SH-SY5Y (cell line): ENCODE measurements at regions not wholly inside any gene's neighbourhood (a gene's known extent, or its start where the extent isn't known, plus 50 kb on each side); places are given as distances from the start of the nearest gene placed in this dataset.

Source experiments
- GATA2 ChIP-seq: IDR thresholded peaks from 2 replicates; pipeline ENCODE4 v1.6.1; 2011; ENCODE audit warnings: mild to moderate bottlenecking, low read depth, low read length
- GATA3 ChIP-seq: IDR thresholded peaks from 2 replicates; pipeline ENCODE4 v1.6.1; 2011; ENCODE audit warnings: low read depth, mild to moderate bottlenecking, low read length, moderate library complexity

DNA sequence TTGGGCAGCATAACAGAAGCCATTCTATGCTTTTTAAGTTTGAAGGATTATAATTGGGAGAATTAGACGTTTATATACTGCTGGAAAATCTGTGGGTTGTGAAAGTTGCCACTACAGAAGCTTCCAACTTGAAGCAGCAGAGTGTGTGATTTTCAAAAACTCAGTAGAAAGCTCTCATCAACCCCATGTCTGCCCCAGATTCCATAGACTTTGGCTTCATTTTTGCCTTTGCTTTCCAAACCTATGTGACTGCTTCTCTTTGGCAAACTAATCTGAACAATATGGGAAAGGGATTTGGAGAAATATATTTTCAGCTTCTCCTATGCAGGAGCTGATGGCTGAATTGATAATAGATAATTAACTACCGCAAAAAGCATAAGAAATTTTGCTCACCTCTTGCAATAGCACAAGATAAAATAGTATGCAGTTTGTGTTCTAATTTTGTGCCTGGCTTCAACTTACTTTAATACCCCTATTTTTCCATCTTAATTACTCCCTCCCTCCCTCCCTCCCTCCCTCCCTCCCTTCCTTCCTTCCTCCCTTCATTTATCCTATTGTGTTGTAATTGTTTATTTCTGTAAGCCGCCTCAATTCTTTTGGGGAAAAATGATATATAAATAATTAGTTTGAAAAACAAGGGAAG, 214.1 kb upstream of the HS3ST5 start:
- TF ChIP-seq GATA3 (no peak), GATA2 (no peak)

DNA sequence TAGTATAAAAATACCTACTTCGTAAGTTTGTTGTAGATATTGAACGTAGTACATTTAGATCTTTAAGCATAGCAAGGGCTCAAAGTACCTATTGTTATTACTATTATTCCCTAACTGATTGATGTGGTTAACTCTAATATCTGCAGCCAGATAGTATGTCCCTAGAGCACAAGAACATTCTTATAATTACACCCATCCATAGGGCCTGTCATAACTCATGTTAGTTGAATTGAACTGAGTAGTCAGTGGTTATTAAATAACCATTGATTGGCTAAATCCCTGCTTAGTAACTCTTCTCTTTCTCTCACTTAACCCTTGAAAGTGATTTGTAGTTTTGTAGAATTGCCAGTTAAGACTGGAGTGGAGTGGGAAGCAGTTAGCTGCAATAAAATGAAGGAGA, 207.5 kb upstream of the HS3ST5 start:
- TF ChIP-seq GATA3 (no peak), GATA2 (no peak)

DNA sequence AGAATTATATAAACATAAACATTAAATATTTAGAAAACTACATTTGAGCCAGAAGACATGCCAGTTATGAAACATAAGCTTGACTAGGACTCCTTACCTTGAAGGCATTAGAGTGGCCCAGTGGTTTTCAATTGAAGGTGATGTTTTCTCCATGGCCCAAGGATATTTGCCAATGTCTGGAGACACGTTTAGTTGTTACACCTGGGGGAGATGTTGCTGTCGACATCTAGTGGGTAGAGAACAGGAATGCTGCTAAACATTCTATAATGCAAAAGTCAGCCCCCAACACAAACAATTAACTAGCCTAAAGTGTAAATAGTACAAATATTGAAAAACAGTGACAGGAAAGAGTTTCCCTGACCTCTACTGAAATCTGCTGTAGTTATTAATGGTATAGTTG, 200.9 kb upstream of the HS3ST5 start:
- TF ChIP-seq GATA2, result no peak
- TF ChIP-seq GATA3, result no peak

DNA sequence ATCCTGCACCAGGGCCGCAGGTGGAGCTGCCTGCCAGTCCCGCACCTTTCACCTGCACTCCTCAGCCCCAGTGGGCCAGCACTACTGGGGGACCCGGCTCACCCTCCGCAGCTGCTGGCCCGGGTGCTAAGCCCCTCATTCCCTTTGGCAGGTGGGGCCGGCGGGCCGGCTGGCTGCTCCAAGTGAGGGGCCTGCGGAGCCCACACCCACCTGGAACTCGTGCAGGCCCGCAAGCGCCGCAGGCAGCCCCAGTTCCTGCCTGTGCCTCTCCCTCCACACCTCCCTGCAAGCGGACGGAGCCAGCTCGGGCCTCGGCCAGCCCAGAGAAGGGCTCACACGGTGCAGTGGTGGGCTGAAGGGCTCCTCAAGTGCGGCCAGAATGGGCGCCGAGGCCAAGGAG, 199.0 kb upstream of the HS3ST5 start:
- no peak for TF ChIP-seq GATA2
- TF ChIP-seq GATA3, result no peak

DNA sequence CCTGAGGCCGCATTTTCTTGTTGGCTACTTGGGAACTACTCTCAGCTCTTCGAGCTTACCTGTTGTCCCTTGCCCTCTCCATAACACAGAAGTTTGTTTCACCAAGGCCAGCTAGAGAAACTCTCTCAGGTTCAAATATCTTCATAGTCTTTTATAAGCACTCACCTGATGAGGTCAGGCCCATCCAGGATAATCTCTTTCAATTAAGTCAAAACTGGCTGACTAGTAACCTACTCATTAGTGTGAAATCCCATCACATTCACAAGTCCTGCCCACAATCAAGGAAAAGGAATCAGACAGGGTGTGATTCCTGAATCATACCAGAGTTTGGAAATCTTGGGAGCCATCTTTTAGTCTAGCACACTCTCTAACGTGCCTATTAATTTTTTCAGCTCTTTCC, 195.2 kb upstream of the HS3ST5 start:
- TF ChIP-seq GATA2 (no peak), GATA3 (no peak)

DNA sequence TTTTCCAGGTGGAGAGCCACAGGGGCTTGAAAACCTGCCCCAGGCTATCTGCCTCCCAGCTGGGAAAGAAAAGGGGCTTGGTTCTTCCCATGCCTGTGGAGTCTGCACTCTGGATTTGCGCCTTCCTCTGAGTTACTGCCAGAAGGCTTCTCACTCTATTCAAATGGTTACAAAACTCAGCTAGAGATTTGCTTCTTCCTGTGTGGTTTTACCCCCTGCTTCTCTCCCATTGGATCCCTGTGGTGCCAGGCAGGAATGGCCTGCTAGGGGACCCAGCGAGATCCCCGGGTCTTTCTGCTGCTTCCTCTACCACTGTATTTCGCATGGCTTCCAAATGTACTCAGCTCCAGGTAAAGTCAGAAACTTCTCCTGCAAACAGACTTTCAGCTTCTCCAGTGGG, 192.0 kb upstream of the HS3ST5 start:
- TF ChIP-seq GATA3 (no peak), GATA2 (no peak)

DNA sequence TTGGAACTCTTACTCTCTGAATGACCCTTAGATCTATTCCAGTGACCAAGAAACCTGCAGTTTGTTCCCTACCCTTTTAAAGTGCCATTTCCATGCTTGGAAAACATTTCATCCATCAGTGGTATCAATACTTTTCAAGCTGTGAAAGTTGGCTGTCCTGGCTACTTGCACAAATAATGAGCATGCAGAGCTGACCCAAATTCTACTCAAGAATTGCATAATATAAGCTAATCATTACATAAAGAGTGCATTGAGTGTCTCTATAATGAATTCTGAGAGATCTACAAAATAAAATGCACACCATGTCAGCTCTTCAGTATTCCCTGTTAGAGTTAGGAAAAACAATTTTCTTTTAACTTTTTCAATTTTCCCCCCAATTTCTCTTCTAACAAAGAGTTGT, 181.3 kb upstream of the HS3ST5 start:
- TF ChIP-seq GATA2 (no peak), GATA3 (no peak)

DNA sequence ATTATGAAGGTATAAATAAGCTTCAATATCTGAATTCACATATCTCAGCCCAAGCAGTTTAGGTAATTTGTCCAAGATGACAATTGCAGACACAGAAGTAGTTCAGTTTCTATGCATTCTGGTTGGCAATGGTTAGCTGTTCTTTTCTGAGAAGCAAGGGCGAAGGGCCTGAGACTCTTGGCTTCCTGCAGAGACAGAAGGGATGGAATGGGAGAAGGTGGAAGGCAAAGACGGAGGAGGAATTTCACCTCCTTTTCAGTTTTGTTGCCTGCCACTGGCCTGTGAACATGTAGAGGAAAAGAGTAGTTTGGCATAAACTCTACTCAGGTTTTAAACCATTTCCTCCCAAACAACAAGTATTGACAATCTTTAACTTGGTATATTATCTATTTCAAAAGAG, 180.7 kb upstream of the HS3ST5 start:
- TF ChIP-seq GATA3, result no peak
- TF ChIP-seq GATA2, result no peak

DNA sequence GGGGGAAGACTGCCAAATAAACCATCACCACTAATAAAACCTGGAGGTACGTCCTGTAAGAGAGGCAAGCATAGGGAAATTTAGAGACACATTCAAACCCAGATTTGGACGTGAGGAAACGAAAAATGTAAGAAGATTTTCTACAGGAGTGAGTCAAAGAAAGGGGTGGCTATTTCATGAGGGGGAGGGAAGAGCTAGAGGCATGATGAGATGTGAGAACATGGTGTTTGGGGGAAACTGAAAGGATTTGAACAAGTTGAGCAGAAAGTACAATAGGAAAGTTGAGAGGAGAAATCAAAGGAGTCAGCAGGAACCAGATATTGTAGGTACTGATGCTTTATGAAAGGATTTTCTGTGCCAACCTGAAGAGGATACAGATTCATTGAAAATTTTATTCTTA, 179.1 kb upstream of the HS3ST5 start:
- TF ChIP-seq GATA3, result no peak
- TF ChIP-seq GATA2, result no peak

DNA sequence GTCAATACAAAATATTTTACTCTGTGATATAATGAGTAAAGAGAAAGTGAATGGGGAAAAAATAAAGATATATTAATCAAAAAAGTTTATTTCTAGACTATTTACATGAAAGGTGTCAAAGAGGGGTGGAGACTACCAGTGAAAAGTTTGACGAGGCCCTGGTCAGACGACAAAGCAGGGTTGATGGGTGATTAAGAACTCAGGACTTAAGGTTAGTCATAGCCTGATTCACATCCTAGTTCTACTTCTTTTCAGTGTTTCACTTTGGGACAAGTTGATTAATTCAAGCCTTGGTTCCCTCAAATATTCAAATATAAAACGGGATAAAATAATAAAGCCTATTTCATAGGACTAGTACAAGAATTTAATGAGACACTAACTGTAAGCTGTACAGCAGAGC, 178.2 kb upstream of the HS3ST5 start:
- no peak for TF ChIP-seq GATA3
- no peak for TF ChIP-seq GATA2

DNA sequence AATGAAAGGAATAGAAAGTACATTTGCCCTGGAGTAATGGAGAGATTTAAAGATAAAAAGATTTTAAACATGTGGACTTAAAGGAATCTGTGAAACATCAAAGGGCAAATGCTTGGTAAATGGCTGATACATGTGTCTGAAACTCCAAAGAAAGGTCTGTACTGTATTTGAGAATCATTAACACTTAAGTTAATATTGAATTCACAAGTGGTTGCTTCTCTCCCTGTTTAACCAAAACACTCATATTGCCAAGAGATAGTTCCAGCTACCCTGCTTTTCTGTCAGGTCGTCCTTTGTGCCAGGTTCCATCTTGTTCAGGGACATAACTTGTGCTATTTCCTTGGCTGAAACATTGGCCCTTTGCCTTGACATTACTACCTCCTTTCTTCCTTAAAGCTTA, 171.3 kb upstream of the HS3ST5 start:
- TF ChIP-seq GATA2 (no peak), GATA3 (no peak)

DNA sequence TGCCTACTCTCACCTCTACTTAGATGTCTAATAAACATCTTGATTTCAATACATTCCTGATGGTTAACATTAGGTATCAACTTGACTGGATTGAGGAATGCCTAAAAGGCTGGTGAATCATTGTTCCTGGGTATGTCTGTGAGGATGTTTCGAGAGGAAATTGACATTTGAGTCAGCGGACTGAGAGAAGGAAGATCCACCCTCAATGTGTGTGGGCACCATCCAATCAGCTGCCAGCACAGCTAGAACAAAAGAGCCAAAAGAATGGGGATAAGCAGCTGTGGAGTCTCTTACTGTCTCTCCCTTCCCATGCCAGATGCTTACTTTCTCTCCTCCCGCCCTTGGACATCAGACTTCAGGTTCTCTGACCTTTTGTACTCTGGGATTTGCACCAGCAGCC, 128.6 kb upstream of the HS3ST5 start:
- no peak for TF ChIP-seq GATA3
- TF ChIP-seq GATA2, result no peak

DNA sequence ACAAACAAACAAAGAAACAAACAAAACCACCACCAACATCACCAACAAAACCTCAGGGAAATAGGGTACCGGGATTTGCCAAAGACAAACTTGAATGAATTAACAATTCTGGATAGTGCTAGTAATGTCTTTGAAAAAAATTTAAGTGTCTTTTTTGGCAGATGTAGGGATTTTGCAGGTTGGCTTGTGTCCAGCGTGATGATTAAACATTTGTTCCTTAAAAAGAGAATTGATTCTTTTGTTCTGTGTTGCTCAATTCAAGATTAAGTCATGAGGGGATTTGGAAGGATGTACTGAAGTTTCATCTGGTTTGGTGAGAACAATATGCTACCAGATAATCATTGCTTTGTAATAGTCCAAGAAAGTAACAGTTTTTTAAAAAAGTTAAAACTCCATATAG, 125.1 kb upstream of the HS3ST5 start:
- TF ChIP-seq GATA3 (no peak), GATA2 (no peak)

DNA sequence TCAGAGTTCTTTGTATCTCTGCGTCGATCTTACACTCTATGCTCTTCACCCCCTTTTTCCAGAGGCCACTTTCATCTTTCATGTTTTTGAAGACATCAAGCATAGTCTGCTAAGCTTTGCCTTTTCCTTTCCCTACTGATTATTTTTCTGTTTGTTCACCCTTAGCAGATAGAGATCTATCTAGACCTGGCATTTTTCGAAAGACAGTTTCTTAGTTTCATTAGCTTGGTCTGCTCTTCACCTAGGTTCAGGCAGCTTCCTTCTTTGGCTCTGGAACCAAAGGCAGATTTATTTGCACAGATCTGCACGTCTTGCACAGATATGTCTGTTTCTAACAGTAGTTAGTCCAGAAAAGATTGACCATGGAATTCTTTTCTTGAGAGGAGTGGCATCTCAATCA, 122.7 kb upstream of the HS3ST5 start:
- TF ChIP-seq GATA3 (no peak), GATA2 (no peak)

DNA sequence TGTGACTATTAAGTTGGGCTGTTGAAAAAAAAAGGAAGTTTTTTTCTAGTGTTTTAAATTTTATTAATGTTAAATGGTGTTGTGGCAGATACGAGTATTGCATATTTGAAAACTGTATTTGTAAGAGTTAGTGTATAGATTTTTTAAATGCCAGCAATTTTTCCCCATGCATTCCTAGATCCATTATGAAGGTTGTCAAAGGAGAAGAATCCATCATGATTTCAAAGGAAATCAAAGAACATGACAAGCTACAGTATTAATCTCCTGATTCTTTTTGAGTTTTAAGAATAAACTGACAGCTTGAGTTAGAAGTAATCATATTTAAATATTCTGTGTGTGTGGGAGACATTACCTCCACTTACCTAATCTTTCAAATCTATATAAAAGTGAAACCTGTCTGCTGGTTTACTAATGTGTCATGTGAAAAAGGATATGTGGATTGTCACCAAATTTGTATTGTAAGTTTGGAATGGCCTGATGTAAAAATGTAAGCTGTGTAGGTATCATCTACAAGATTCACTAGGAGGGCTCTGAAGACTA, 111.0 kb upstream of the HS3ST5 start:
- no peak for TF ChIP-seq GATA3
- TF ChIP-seq GATA2, result no peak

DNA sequence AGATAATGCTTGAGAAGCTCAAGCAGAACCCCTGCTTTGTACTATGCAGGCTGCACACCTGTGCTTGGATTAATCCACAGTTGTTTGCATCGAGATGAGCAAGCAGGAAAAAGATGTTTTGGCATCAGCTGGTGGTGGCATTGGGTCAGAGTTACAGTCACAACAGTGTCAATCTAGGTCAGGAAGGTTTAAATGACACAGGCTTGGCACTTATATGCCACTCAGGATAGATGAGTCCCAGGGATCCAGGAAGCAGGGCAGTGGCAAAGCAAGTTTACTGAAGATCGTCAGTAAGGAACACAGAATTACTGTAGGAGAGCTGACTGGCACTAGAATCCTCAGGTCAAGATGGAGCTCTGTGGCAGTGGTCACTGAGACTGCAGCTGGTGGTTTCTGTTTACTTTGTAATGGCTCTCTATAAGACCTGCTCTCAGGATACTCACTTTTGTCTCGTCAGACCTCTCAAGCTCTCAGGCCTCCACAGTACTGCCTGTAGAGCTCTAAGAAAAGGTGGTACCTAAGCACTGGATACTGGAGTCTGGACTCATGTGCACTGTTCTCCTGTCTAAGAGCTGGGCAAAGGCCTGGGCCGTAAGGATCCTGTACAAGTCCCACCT, 110.1 kb upstream of the HS3ST5 start:
- TF ChIP-seq GATA2, result no peak
- TF ChIP-seq GATA3, result no peak

DNA sequence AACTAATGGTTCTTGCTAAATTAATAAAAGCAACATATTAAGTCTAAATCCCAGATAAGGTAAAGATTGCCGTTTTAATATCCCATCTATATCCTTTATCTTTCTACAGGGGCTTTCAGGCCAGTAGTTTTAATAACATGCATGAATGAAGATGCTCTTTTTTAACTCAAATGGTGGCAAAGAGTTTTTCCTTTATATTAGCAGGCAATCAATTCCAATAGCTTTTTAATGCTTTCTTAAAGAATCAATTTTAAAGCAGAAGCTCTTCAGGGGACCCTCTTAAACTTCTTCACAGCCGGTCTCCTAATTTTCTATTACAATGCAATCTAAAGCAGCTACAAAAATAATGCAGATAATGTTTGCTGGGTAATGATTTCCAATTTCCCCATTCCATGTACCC, 107.8 kb upstream of the HS3ST5 start:
- no peak for TF ChIP-seq GATA2
- no peak for TF ChIP-seq GATA3
